Natural killer cell treated with Interleukin-12 subunit alpha and Interleukin-12 subunit beta and Interleukin-15 and Interleukin-18, amount 100 ng/mL, for 72 hours (primary cell): ENCODE measurements at regions not wholly inside any gene's neighbourhood (a gene's known extent, or its start where the extent isn't known, plus 50 kb on each side); places are given as distances from the start of the nearest gene placed in this dataset.

ENCODE experiments used
- ATAC-seq, 2 donors: fragments of 150-1000 bp; cut with Tn5 transposase in 1 of 2; sonication (Bioruptor Pico), chemical (Tn5 transposase) in 1 of 2; 2 replicates each; pipeline ENCODE4 v1.10.0; 2021
- DNase-seq: peaks from one replicate; pipeline ENCODE4 v3.0.0; 2022; ENCODE audit warnings: low spot score
- H3K27ac Mint-ChIP-seq, 2 donors: 1 replicate in 1 of 2; 2 replicates in 1 of 2; pipeline ENCODE4 v1.8.0; 2022; ENCODE audit warnings: mixed read lengths in 2 of 2, mild to moderate bottlenecking in 1 of 2, moderate library complexity in 1 of 2
- H3K27me3 Mint-ChIP-seq, 2 donors: 1 replicate in 1 of 2; 2 replicates in 1 of 2; pipeline ENCODE4 v1.8.0; 2022; ENCODE audit warnings: mixed read lengths in 2 of 2
- H3K36me3 Mint-ChIP-seq: one replicate; pipeline ENCODE4 v1.8.0; 2022; ENCODE audit warnings: mixed read lengths
- H3K4me1 Mint-ChIP-seq, 2 donors: 1 replicate in 1 of 2; 2 replicates in 1 of 2; pipeline ENCODE4 v1.8.0; 2022; ENCODE audit warnings: low read depth in 2 of 2, mixed read lengths in 2 of 2, mild to moderate bottlenecking in 1 of 2
- H3K4me3 Mint-ChIP-seq: one replicate; pipeline ENCODE4 v1.8.0; 2022; ENCODE audit warnings: mixed read lengths
- H3K9me3 Mint-ChIP-seq: 2 replicates; pipeline ENCODE4 v1.8.0; 2022; ENCODE audit warnings: mixed read lengths

DNA sequence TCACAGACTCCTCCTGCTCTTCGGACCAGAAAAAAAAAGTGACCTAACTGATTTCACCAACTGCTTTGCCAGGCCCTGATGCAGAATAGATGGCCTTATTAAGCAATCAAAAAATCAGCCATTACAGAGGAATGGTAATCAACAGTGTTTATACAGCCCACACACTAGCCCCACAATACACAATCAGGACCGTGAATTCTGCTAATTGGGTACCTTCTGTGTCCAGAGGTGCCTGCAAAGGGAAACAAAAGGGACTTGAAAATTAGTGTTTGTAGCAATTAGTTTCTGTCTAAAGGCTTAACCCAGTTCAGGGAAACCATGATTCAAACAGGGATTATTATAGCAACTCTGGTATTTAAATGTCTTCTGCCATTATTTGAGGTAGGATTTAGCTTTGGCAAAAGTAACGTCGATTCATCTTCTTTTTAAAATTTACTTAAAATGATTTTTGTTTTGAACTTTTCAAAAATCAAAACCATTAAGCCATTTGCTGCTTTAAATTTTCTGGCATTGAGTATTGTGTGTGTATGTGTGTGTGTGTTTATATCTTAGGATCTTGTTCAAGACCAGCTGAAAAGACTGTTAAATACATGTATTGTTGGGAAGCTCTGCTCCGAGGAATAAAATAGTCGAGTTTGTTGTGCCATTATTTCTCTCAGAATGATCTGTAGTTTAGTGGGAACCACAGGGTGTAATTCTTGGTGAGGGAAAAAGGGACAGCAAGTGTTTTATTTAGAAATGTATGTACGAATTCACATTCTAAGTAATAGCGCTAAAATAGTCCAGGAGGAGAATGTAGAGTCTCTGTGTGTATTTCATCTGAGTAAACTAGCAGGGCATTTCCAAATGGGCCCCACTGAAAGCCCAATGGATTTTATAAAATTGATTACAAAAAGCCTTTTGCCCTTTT lies 156.1 kb downstream of the PTCSC3 start:
- Mint-ChIP-seq H3K27ac (no peak overlapping the region), H3K4me1 (peaks cover 0 to 5% of the 10 kb centered on the region in 2 donors), H3K9me3 (peaks cover 3% of the 10 kb centered on the region), H3K27me3 (peaks cover 3 to 6% of the 10 kb centered on the region in 2 donors), H3K4me3 (no peak overlapping the region), H3K36me3 (no peaks in the 10 kb centered on the region)
- ATAC-seq, result no peak
- DNase-seq, result no peak

DNA sequence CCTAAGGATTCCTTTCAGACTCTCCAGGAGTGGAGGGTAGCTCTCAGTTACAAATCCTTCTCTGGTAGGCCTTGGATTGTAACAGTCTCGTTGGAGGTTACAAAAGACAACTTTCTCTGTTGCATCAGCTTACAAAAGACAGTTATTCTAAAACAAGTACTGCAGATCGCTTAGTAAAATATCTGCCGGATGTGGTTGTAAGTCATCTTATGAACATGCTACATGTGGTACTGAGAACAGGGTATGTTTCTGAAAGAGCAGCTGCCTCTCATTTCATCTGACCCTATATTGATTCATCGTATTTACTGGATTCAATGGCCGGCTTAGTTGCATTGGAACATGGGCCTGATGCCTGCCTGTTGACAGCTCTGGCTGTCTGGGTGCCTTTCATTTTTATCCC lies 157.4 kb downstream of the PTCSC3 start:
- Mint-ChIP-seq H3K4me3 (no peak overlapping the region), H3K36me3 (no peaks in the 10 kb centered on the region), H3K9me3 (peaks cover 3% of the 10 kb centered on the region), H3K27me3 (peaks cover 0 to 3% of the 10 kb centered on the region in 2 donors), H3K4me1 (peaks cover 0 to 5% of the 10 kb centered on the region in 2 donors), H3K27ac (peak overlapping the region in 1 of 2 donors; percentile 1)
- no peak for DNase-seq
- peak in 1 of 2 donors; percentile 76 for ATAC-seq

DNA sequence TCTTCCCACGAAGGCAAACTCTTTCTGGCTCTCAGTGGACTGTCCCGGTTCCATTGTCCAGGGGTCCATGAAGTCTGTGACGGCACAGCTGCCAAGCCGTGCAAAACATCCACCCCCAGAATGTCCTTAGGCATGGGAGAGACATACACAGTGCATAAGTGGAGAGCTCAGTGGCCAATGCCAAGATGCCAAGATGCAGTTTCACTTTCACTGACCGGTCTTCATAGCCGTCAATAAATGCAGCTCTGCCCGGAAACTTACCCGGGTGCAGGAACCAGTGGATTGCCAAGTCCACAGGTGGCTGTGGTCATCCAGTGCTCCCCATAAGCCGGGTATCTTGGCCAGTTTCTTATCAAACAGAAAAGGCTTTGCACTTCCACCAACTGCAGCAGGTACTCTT lies 162.3 kb downstream of the PTCSC3 start:
- Mint-ChIP-seq H3K4me1 (no peaks in the 10 kb centered on the region), H3K4me3 (no peak overlapping the region), H3K36me3 (no peaks in the 10 kb centered on the region), H3K27me3 (no peaks in the 10 kb centered on the region), H3K27ac (no peak overlapping the region), H3K9me3 (peaks cover 3% of the 10 kb centered on the region)
- no peak for ATAC-seq
- DNase-seq, result no peak

DNA sequence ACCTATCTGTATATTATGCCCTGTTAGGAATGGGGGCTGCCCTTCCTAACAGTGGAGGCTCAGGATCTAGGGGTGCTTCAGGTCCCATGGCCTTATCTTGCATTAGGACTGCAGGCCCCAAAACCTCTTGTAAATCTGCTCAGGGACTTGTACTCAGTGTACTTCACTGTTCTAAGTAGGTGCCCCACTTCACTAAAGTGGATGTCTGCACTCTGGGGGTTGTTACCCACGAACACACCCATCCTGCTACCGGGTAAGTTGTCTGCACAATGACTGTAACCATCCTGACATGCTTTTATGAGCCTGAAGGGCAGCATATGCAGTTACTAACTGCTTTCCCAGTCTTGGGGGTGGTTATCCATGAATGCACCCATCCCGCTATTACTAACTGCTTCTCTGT lies 163.0 kb downstream of the PTCSC3 start:
- ATAC-seq (no peak), DNase-seq (no peak)
- Mint-ChIP-seq H3K36me3 (no peaks in the 10 kb centered on the region), H3K4me1 (no peaks in the 10 kb centered on the region), H3K27me3 (no peaks in the 10 kb centered on the region), H3K4me3 (no peak overlapping the region), H3K9me3 (peaks cover 3% of the 10 kb centered on the region), H3K27ac (no peak overlapping the region)

DNA sequence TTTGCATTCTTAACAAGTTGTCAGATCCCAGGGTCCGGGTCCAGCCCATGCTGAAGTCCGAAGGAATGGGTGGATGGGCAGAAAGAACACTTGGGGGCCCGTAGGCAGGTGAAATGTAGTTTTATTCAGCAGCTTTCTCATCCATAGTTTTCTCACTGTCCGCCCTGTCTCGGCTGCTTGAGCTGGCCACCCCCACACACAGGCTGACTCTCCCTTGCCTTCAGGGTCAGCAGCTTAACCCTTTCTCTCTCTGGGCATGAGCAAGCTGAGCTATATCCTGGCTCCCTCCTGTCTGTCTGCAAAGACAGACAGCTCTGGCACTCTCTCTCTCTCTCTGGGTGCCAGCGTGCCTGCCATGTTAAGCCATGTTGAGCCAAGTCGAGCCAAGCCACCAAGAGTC lies 163.9 kb downstream of the PTCSC3 start:
- H3K4me1 Mint-ChIP-seq, result no peaks in the 10 kb centered on the region
- no peak overlapping the region for H3K27ac Mint-ChIP-seq
- DNase-seq, result no peak
- H3K9me3 Mint-ChIP-seq, result peaks cover 3% of the 10 kb centered on the region
- H3K4me3 Mint-ChIP-seq, result no peak overlapping the region
- ATAC-seq, result no peak
- no peaks in the 10 kb centered on the region for H3K27me3 Mint-ChIP-seq
- no peaks in the 10 kb centered on the region for H3K36me3 Mint-ChIP-seq

DNA sequence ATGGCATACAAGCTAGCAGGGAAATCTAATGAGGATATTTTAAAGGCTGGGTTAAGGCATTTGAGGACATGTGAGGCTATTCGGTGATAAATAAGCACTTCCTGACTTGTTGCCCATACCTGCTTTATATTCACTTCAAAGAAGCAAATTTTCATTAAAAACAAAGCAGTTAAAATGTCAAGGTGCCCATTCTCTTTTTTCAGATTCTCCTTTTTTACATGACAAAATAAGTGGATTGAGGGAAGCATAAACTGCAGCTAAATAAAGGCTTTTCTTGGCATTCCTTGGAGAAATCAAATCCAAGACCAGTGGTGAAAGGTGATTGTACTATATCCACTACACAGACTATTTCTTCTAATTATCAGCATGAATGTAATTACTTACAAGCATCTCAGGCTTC lies 166.9 kb downstream of the PTCSC3 start:
- peaks cover 4 to 18% of the 10 kb centered on the region in 2 donors for H3K27me3 Mint-ChIP-seq
- ATAC-seq (no peak), DNase-seq (no peak)
- no peak overlapping the region for H3K27ac Mint-ChIP-seq
- no peak overlapping the region for H3K4me3 Mint-ChIP-seq
- H3K36me3 Mint-ChIP-seq, result no peaks in the 10 kb centered on the region
- H3K4me1 Mint-ChIP-seq, result no peaks in the 10 kb centered on the region
- peaks cover 4% of the 10 kb centered on the region for H3K9me3 Mint-ChIP-seq

DNA sequence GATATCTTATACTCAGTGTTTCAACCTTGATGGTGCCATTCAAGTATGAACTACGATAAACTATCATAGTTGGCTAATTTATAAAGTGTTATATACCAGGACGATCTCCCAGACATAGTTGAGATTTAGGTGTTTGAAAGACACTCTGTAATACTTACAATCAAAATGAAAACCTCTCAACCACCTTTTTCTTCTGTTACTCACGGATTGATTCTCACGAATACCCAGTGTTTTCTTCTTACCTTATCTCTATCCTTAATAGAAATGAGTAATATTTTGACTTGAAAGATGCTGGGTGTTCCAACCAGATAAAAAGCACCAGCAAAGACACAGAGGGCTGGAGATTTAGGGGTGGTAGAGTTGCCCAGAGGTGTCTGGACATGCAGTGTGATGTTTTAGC lies 169.9 kb downstream of the PTCSC3 start:
- Mint-ChIP-seq H3K4me1 (no peaks in the 10 kb centered on the region), H3K27me3 (peaks cover 7 to 24% of the 10 kb centered on the region in 2 donors), H3K9me3 (peaks cover 4% of the 10 kb centered on the region), H3K4me3 (no peak overlapping the region), H3K36me3 (no peaks in the 10 kb centered on the region), H3K27ac (no peak overlapping the region)
- no peak for ATAC-seq
- no peak for DNase-seq

DNA sequence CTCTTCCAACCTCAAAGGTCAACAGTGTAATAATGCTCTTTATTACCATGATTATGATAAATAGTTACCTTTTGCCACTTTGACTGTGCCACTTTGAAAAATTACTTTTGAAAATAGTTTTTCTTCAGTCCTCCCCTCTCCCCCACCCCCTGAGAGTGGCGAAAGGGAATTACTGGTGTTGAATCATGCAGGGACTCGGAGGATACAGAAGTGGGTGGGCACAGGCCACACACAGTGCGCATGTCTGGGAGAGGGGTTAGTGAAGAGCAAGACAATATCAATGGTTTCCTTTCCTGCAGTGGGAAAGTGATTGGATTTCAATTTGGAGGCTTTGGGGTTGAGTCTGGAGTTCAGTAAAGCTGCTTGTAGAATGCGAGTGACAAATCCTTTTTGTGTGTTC lies 170.9 kb downstream of the PTCSC3 start:
- Mint-ChIP-seq H3K27me3 (peaks cover 7 to 24% of the 10 kb centered on the region in 2 donors), H3K27ac (no peak overlapping the region), H3K9me3 (peaks cover 4% of the 10 kb centered on the region), H3K4me3 (no peak overlapping the region), H3K4me1 (no peaks in the 10 kb centered on the region), H3K36me3 (no peaks in the 10 kb centered on the region)
- ATAC-seq, result no peak
- no peak for DNase-seq

DNA sequence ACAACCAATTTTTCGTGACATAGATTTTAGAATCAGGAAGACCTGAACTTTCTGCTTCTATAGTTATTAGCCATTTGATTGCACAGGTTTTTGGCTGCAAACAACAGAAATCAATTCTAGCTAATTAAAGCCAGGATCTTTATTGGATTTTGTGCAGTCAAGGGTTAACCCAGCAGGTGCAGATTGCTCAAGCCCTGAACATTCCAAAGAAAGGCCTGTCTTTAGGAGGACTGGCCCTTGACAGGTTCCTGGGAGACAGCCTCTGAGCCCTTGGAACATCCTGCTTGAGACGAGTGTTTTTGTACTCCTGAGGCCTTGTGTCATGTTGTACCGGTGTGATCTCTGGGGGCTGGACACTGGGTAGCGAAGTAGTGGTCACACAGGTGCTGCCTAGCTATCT lies 174.6 kb downstream of the PTCSC3 start:
- no peaks in the 10 kb centered on the region for H3K36me3 Mint-ChIP-seq

DNA sequence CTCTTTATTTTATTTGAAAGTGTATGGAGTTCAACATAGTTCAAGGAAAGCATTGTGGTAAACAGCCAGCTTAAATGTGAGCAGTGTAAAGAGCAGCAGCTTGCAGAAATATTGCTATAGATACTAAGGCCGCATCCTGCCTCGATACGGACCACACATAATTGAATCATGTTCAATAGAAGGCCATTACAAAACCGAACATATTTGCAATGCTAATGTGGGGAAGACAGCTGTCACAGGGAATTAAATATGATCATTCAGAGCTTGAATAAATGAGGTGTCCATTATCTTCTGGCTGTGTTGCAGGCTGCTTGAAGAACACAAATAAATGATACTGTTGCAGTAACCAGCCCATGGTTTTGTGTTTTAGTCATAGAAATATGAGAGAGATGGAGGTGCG lies 173.2 kb downstream of the BRMS1L start:
- no peaks in the 10 kb centered on the region for H3K4me1 Mint-ChIP-seq
- no peak overlapping the region for H3K27ac Mint-ChIP-seq
- peaks cover 7 to 12% of the 10 kb centered on the region in 2 donors for H3K27me3 Mint-ChIP-seq
- no peaks in the 10 kb centered on the region for H3K36me3 Mint-ChIP-seq
- no peak for ATAC-seq
- no peak overlapping the region for H3K4me3 Mint-ChIP-seq
- H3K9me3 Mint-ChIP-seq, result no peaks in the 10 kb centered on the region
- DNase-seq, result no peak

More for the DNA sequence above, 174.6 kb downstream of the PTCSC3 start:
- Mint-ChIP-seq H3K4me3 (no peak overlapping the region), H3K27ac (no peak overlapping the region), H3K27me3 (peaks cover 7 to 26% of the 10 kb centered on the region in 2 donors), H3K4me1 (no peaks in the 10 kb centered on the region), H3K9me3 (peaks cover 2% of the 10 kb centered on the region)
- DNase-seq (no peak), ATAC-seq (no peak)

DNA sequence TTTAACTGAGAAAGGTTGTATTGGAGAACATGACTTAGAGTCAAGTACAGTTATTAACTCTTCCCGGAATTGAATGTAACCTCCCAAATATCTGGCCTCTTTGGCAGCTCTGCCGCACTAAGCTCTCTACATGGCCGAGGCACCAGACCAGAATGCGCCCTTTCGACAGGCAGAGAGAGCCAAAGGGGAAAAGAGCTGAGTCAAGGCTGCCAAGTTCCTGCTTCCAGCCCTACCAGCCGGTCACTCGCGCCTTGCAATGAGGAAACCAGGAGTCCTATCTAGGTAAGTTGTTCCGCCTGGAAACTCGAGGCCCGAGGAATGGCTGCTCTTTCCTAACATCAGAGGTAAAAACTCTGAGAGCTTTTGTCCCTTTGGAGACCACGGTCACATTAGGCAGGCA lies 172.2 kb downstream of the BRMS1L start:
- no peak overlapping the region for H3K4me3 Mint-ChIP-seq

DNA sequence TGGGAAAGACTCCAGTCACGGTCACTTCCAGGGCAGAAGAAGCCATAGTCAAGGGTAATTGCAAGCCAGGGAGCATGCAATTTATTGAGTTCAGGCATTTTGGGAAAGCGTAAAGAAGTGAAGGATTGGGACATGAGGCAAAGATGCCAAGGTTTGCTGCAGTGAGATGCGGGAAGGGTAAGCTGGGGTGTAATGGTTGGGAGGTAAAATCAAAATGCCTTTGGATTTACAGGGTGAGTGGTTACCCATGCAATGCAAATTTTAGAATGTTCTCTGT lies 167.5 kb downstream of the BRMS1L start:
- H3K36me3 Mint-ChIP-seq, result no peaks in the 10 kb centered on the region
- H3K9me3 Mint-ChIP-seq, result no peaks in the 10 kb centered on the region
- no peaks in the 10 kb centered on the region for H3K4me1 Mint-ChIP-seq
- DNase-seq (no peak), ATAC-seq (no peak)
- peaks cover 4 to 24% of the 10 kb centered on the region in 2 donors for H3K27me3 Mint-ChIP-seq
- no peak overlapping the region for H3K27ac Mint-ChIP-seq
- no peak overlapping the region for H3K4me3 Mint-ChIP-seq

More for the DNA sequence above, 172.2 kb downstream of the BRMS1L start:
- H3K27ac Mint-ChIP-seq, result no peak overlapping the region
- DNase-seq (no peak), ATAC-seq (no peak)
- H3K36me3 Mint-ChIP-seq, result no peaks in the 10 kb centered on the region
- no peaks in the 10 kb centered on the region for H3K9me3 Mint-ChIP-seq
- H3K4me1 Mint-ChIP-seq, result no peaks in the 10 kb centered on the region
- H3K27me3 Mint-ChIP-seq, result peaks cover 7 to 17% of the 10 kb centered on the region in 2 donors

DNA sequence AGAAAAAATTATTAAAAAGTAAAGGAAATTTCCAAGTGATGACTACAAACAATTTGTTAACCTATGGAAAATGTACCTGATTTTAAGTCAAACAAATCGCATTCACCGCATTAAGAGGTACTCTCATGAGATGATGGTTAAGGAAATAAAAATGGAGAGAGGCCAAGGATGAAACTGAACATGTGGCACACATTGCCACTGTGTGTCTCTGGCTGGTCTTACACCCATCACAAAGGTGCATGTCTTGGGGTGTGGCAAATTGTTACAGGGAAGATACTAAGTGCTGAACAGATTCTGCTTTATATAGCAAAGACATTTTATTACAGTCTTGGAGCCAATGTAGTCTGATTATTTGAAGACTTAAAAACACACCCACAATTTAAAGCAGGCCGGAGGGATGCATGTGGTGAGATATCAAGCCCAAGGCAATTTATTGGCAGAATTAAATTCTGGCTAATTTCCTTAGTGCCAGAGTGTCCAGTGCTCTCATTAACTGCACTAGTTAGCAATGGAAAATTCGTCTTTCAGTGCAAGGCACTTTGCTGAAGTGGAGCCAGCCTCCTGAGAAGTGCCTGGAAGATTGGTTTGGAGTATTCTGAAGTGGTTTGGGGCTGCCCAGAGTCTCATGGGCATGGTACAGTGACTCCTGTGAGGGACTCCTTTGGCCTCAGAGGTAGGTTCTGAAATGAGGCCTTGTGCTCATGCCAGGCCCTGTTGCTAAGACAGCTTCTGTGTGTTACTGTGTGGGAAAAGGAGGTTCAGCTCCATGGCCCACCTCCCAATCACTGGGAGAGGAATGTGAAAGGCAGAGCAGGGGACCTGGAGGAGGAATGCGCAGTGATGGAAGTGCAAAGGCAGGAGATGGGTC lies 166.9 kb downstream of the BRMS1L start:
- ATAC-seq (no peak), DNase-seq (no peak)
- Mint-ChIP-seq H3K27me3 (peaks cover 4 to 24% of the 10 kb centered on the region in 2 donors), H3K27ac (no peak overlapping the region), H3K9me3 (no peaks in the 10 kb centered on the region), H3K36me3 (no peaks in the 10 kb centered on the region), H3K4me3 (no peak overlapping the region), H3K4me1 (no peaks in the 10 kb centered on the region)

DNA sequence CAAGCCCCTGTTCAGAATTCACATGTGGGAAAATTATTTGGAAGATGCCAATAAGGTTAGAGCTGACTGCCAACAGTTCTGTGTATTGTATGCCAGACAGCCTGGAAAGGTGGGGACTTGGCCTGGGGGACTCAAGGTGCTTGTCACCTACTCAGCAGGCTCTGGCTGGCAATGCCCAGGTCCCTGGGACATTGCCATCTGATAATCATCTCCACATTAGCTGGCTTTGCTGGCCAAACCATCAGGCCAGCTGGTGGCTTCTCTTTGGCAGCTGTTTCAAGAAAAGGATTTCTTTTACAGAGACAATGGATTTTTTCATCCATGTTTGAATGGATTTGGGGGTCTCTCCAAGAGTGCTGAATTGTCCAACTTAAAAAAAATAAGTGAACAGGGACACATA lies 165.2 kb downstream of the BRMS1L start:
- no peak overlapping the region for H3K27ac Mint-ChIP-seq
- DNase-seq (no peak), ATAC-seq (no peak)
- no peaks in the 10 kb centered on the region for H3K36me3 Mint-ChIP-seq
- no peaks in the 10 kb centered on the region for H3K4me1 Mint-ChIP-seq
- no peaks in the 10 kb centered on the region for H3K9me3 Mint-ChIP-seq
- no peak overlapping the region for H3K4me3 Mint-ChIP-seq
- peaks cover 0 to 15% of the 10 kb centered on the region in 2 donors for H3K27me3 Mint-ChIP-seq
